ENCODE measurements at regions not wholly inside any gene's neighbourhood (a gene's known extent, or its start where the extent isn't known, plus 50 kb on each side); places are given as distances from the start of the nearest gene placed in this dataset.
A peak's percentile ranks its signal among the peaks of the same experiment; 100 is the strongest.
"Not testable (repeated sequence)": the region's sequence is repeated elsewhere in the genome, so short reads cannot be mapped to it uniquely, and the experiment has no call there.

DNA sequence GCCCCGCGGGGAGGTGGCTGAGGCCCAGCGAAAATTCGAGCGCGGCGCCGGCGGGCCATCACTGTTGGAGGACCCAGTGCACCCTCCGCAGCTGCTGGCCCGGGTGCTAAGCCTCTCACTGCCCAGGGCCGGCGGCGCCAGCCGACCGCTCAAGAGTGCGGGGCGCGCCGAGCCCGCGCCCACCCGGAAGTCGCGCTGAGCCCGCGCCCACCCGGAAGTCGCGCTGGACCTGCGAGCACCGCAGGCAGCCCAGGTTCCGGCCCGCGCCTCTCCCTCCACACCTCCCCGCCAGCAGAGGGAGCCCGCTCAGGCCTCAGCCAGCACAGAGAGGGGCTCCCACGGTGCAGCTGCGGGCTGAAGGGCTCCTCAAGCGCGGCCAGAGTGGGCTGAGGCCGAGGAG lies 165.5 kb upstream of the BDP1 start:
- not testable (repeated sequence) for H3K36me3 Mint-ChIP-seq (ENCODE audit: insufficient read depth); ATAC-seq (replicated peaks; ENCODE audit: extremely low read depth, poor library complexity, severe bottlenecking); H3K9me3 Mint-ChIP-seq; H3K27me3 Mint-ChIP-seq; H3K4me3 Mint-ChIP-seq; H3K27ac Mint-ChIP-seq (ENCODE audit: low read depth); H3K4me1 Mint-ChIP-seq
- DNase-seq (ENCODE audit: low spot score in 2 of 2): peak; percentile 59 to 61

DNA sequence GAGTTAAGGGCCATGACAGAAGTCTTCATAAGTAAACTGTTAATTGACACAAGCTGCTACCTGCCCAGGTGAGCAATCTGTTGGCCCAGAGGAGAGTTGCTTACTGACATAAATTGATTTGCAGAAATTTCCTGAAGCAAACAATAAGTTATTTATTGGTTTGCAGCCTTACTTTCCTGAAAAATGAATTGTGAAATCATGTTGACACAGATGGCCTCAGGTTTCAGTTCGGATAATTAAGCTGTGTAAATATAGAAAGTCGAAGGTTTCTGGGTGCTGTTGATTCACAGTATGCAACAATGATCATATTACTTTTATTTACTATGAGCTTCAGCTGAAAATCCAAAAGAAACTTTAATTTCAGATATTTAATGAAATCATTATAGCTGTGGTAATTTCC lies 164.5 kb upstream of the BDP1 start:
- not testable (repeated sequence) for H3K36me3 Mint-ChIP-seq (ENCODE audit: insufficient read depth); ATAC-seq (replicated peaks; ENCODE audit: extremely low read depth, poor library complexity, severe bottlenecking); H3K4me1 Mint-ChIP-seq; H3K9me3 Mint-ChIP-seq; H3K4me3 Mint-ChIP-seq; DNase-seq (ENCODE audit: low spot score in 2 of 2); H3K27me3 Mint-ChIP-seq; H3K27ac Mint-ChIP-seq (ENCODE audit: low read depth)

All from central memory CD8-positive, alpha-beta T cell (primary cell).